BJ (cell line): ENCODE measurements at regions not wholly inside any gene's neighbourhood (a gene's known extent, or its start where the extent isn't known, plus 50 kb on each side); places are given as distances from the start of the nearest gene placed in this dataset.
"Not testable (repeated sequence)": the region's sequence is repeated elsewhere in the genome, so short reads cannot be mapped to it uniquely, and the experiment has no call there.

Source experiments
- CTCF ChIA-PET: fragments of 350-600 bp; formaldehyde crosslinking; extraction: SDS; loops from one replicate; lab custom pipeline; 2021; ENCODE audit warnings: antibody characterized with exemption, inconsistent platforms; lab: Yijun Ruan, JAX
- POLR2A ChIA-PET: fragments of 300-600 bp; sonication (Branson Sonifier 250); formaldehyde crosslinking; extraction: SDS; loops from one replicate; lab custom pipeline; 2021; ENCODE audit warnings: antibody characterized with exemption; lab: Charles Lee
- DNase-seq: peaks from one replicate; pipeline ENCODE4 v3.0.0-alpha.2; 2011; ENCODE audit warnings: low read depth
- H3K27me3 ChIP-seq: 2 replicates; pipeline ENCODE4 v1.6.0; 2011; ENCODE audit warnings: low read length; ENCODE audit not compliant: control insufficient read depth, insufficient read depth
- H3K36me3 ChIP-seq: 2 replicates; pipeline ENCODE4 v1.5.1; 2011; ENCODE audit warnings: low read length; ENCODE audit not compliant: control insufficient read depth, insufficient read depth
- H3K4me3 ChIP-seq: 2 replicates; pipeline ENCODE4 v1.5.1; 2011; ENCODE audit warnings: low read depth, mild to moderate bottlenecking, control low read depth, low read length
- TF ChIP-seq, protein P1 (sequence below): IDR thresholded peaks from 2 replicates; pipeline ENCODE4 v1.5.1; 2011; ENCODE audit warnings: low read depth, mild to moderate bottlenecking, control low read depth, inconsistent platforms, low read length, moderate library complexity; ENCODE audit not compliant: insufficient read depth

DNA sequence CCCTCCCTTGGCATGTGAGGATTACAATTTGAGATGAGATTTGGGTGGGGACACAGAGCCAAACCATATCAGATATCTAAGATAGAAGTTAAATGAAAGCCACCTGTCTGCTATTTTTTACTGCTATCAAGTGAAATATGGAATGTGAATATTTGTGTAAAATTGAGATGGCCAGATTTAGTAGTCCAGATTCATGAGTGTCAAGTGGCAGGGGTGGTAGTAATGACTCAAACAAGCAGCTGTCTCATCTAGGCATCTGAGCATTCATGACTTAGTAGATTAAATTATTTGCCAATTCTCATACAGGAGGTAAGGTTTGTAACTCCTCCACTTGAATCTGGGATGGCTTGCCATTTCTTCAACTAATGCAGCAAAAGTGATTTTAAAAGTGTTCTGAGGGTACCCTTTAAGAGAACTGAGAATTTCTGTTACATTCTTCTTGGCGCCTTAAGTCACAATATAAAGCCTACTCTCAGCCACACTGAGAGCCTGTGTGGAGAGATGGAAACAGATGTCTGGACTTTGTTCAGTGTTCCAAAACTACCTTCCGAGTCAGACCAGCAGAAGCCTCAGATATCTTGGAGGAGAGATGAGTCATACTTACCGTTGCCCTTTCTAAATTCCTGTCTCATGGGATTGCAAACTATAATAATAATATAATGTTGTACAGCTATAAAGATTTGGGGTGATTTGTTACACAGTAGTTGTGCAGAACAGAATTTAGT, 1065.6 kb upstream of the TMPRSS15 start:
- H3K27me3 ChIP-seq: no peaks in the 10 kb centered on the region
- DNase-seq: no peak
- no peaks in the 10 kb centered on the region for H3K36me3 ChIP-seq
- ChIA-PET CTCF (no interaction called here), POLR2A (no interaction called here)
- TF ChIP-seq, protein P1, sequence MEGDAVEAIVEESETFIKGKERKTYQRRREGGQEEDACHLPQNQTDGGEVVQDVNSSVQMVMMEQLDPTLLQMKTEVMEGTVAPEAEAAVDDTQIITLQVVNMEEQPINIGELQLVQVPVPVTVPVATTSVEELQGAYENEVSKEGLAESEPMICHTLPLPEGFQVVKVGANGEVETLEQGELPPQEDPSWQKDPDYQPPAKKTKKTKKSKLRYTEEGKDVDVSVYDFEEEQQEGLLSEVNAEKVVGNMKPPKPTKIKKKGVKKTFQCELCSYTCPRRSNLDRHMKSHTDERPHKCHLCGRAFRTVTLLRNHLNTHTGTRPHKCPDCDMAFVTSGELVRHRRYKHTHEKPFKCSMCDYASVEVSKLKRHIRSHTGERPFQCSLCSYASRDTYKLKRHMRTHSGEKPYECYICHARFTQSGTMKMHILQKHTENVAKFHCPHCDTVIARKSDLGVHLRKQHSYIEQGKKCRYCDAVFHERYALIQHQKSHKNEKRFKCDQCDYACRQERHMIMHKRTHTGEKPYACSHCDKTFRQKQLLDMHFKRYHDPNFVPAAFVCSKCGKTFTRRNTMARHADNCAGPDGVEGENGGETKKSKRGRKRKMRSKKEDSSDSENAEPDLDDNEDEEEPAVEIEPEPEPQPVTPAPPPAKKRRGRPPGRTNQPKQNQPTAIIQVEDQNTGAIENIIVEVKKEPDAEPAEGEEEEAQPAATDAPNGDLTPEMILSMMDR: no peak
- no peak overlapping the region for H3K4me3 ChIP-seq

DNA sequence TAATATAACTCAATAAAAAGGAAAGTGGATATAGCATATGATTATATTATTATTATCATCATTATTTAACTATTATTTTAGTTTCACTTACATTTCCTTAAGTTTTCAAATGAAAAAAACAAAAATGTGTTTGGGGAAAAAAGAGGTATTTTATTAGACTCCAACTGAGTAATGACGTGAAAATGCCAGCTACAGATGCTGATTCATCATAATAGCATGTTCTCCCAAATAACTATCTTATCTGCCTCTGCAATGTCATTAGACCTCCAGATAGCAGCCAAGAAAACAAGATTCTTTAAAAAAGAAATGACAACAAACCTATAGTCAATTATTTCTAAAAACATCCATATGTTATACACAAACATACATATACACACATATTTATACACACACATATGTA, 1071.9 kb upstream of the TMPRSS15 start:
- TF ChIP-seq, protein P1: no peak
- DNase-seq: no peak
- POLR2A ChIA-PET: no interaction called here
- CTCF ChIA-PET: no interaction called here
- no peaks in the 10 kb centered on the region for H3K36me3 ChIP-seq
- H3K27me3 ChIP-seq: no peaks in the 10 kb centered on the region
- H3K4me3 ChIP-seq: no peak overlapping the region

DNA sequence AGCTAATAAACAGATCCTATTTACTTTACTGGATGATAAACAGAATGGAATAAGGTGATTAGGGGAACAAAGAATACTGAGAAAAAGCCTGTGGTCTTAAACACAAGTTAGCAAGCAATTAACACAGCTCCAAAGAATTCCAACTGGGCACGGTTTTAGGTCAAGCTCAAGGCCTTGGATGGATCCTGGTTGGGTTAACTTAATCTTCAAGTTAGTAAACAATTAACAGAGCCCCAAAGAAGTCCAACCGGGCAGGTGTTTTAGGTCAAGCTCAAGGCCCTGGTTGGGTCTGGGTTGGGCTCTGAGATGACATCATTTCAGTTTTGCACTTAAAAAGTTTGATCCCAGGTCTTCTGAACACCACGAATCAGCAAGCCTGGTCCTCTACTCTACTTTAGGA, 1086.3 kb upstream of the TMPRSS15 start:
- ChIA-PET POLR2A (no interaction called here), CTCF (no interaction called here)
- Histone ChIP-seq H3K27me3 (no peaks in the 10 kb centered on the region), H3K36me3 (no peaks in the 10 kb centered on the region), H3K4me3 (no peak overlapping the region)
- DNase-seq: no peak
- TF ChIP-seq, protein P1: no peak

DNA sequence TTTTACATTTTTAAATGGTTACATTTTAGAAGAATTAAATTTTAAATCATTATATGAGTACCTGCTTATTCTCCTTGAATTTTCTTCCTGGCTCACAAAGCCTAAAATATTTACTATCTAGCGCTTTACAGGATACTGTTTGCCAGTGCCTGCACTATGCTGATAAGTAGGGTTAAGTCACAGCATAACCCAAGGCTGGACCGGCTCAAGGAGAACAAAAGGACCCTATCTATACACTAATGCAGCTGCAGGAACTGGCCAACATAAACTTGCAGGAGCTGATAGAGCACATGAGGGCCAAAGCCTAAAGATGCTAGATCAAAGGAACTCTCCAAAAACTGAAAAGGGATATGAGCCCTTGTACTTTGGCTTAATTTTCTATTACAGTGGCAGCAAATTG, 1086.9 kb upstream of the TMPRSS15 start:
- TF ChIP-seq, protein P1: no peak
- Histone ChIP-seq H3K27me3 (no peaks in the 10 kb centered on the region), H3K36me3 (no peaks in the 10 kb centered on the region), H3K4me3 (no peak overlapping the region)
- ChIA-PET CTCF (no interaction called here), POLR2A (no interaction called here)
- no peak for DNase-seq

- H3K27me3 ChIP-seq, H3K4me3 ChIP-seq, POLR2A ChIA-PET, DNase-seq, H3K36me3 ChIP-seq: not testable (repeated sequence)
- CTCF ChIA-PET: interaction anchor here (1.1 kb wide), 1 partner anchor 19 kb away, joined by 3 read pairs; no protein-coding TSS in a partner anchor
Observed at GRCh38 chr21:19493437-19494241, 1090.1 kb upstream of the TMPRSS15 start.
